Germinal center (tissue), 1 donor: ENCODE measurements at regions not wholly inside any gene's neighbourhood (a gene's known extent, or its start where the extent isn't known, plus 50 kb on each side); places are given as distances from the start of the nearest gene placed in this dataset.

ENCODE experiments used
- DNase-seq: peaks from one replicate; pipeline ENCODE4 v3.0.0; 2012; ENCODE audit warnings: mixed read lengths, low spot score

- DNase-seq: no peak
These were observed 276.3 kb upstream of the PARD3B start for GRCh38 chr2:204268971-204269370.

GRCh38 chr2:204272089-204272488, 273.2 kb upstream of the PARD3B start:
- no peak for DNase-seq

GRCh38 chr2:204272610-204273287, 272.5 kb upstream of the PARD3B start:
- no peak for DNase-seq

GRCh38 chr2:204274429-204274828, 270.8 kb upstream of the PARD3B start:
- DNase-seq: no peak

GRCh38 chr2:204274991-204275390, 270.3 kb upstream of the PARD3B start:
- DNase-seq: no peak

GRCh38 chr2:204277226-204277625, 268.0 kb upstream of the PARD3B start:
- no peak for DNase-seq

GRCh38 chr2:204278454-204278853, 266.8 kb upstream of the PARD3B start:
- DNase-seq: no peak

GRCh38 chr2:204279819-204280218, 265.5 kb upstream of the PARD3B start:
- no peak for DNase-seq

- DNase-seq: no peak
These were observed 265.0 kb upstream of the PARD3B start for GRCh38 chr2:204280262-204280668.

GRCh38 chr2:204282081-204282480, 263.2 kb upstream of the PARD3B start:
- no peak for DNase-seq

- DNase-seq: no peak
These were observed 262.8 kb upstream of the PARD3B start for GRCh38 chr2:204282525-204282924.

GRCh38 chr2:204289066-204289465, 256.2 kb upstream of the PARD3B start:
- no peak for DNase-seq

GRCh38 chr2:204292439-204292838, 252.8 kb upstream of the PARD3B start:
- no peak for DNase-seq

- no peak for DNase-seq
These were observed 251.2 kb upstream of the PARD3B start for GRCh38 chr2:204293884-204294747.

GRCh38 chr2:204298404-204298803, 246.9 kb upstream of the PARD3B start:
- no peak for DNase-seq

- no peak for DNase-seq
These were observed 245.5 kb upstream of the PARD3B start for GRCh38 chr2:204299766-204300165.

GRCh38 chr2:204306667-204307066, 238.6 kb upstream of the PARD3B start:
- DNase-seq: no peak

- DNase-seq: no peak
These were observed 233.2 kb upstream of the PARD3B start for GRCh38 chr2:204312105-204312504.

GRCh38 chr2:204313256-204313655, 232.0 kb upstream of the PARD3B start:
- DNase-seq: no peak

GRCh38 chr2:204315236-204315662, 230.0 kb upstream of the PARD3B start:
- no peak for DNase-seq

GRCh38 chr2:204317640-204318039, 227.6 kb upstream of the PARD3B start:
- no peak for DNase-seq

- no peak for DNase-seq
These were observed 224.1 kb upstream of the PARD3B start for GRCh38 chr2:204321027-204321800.
